ENCODE measurements at regions not wholly inside any gene's neighbourhood (a gene's known extent, or its start where the extent isn't known, plus 50 kb on each side); places are given as distances from the start of the nearest gene placed in this dataset.
A peak's percentile ranks its signal among the peaks of the same experiment; 100 is the strongest.

DNA sequence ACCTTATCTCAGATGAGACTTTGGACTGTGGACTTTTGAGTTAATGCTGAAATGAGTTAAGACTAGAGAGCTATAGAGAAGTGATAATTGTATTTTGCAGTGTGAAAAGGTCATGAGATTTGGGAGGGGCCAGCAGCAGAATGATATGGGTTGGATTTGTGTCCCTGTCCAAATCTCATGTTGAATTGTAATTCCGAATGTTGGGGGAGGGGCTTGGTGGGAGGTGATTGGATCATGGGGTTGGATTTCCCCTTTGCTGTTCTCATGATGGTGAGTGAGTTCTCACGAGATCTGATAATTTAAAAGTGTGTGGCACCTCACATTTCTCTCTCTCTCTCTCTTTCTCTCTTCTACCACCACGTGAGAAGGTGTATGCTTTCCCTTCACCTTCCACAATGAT, 777.8 kb upstream of the LUZP2 start:
- no peaks in the 10 kb centered on the region for H3K9me3 ChIP-seq (ENCODE audit: low read depth)
- H3K79me2 ChIP-seq (ENCODE audit: insufficient read depth): no peaks in the 10 kb centered on the region
- H3K27me3 ChIP-seq (replicated peaks; ENCODE audit: insufficient read depth): no peaks in the 10 kb centered on the region
- DNase-seq: no peak
- H3K4me1 ChIP-seq (ENCODE audit: insufficient read depth): no peaks in the 10 kb centered on the region
- in situ Hi-C loops (cut with MboI): no loop called here
- no peak overlapping the region for H3K9ac ChIP-seq
- H3K4me2 ChIP-seq (ENCODE audit: unreplicated experiment): no peak overlapping the region
- H3K27ac ChIP-seq: no peak overlapping the region
- H3F3A ChIP-seq (ENCODE audit: insufficient read depth): no peaks in the 10 kb centered on the region
- H3K9me2 ChIP-seq (ENCODE audit: insufficient read depth): no peaks in the 10 kb centered on the region
- no peak overlapping the region for H2AFZ ChIP-seq
- no peak for TF ChIP-seq EZH2phosphoT487 (IDR thresholded peaks at IDR 0.05; ENCODE audit: insufficient read depth, low read depth)
- H4K20me1 ChIP-seq (ENCODE audit: insufficient read depth): no peaks in the 10 kb centered on the region
- H3K4me3 ChIP-seq: no peak overlapping the region
- H3K36me3 ChIP-seq (ENCODE audit: low read depth): no peaks in the 10 kb centered on the region
- WGBS, 2 experiments (ENCODE audit: low coverage in 1 of 2, low lambda C conversion rate in 2 of 2, missing lambda C conversion rate in 2 of 2): 44 to 46% methylated on average over 3 of the region's 3 CpGs

DNA sequence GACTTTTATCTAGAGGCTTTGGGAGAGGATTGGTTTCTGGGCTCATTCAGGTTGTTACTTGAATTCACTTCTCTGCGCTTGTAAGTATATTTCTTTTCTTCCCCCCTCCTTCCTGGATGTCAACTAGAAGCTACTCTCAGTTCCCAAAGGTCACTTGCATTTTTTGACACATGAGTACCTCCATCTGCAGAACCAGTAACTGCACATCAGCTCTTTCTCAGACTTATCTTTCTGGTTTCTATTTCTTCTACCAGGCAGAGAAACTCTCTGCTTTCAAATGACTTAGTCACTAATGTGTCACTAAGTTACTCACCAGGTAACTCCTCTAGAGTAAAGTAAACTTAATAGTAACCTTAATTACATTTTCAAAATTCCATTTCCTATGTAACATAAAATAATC, 773.0 kb upstream of the LUZP2 start:
- H3K4me3 ChIP-seq: no peak overlapping the region
- H3K27me3 ChIP-seq (replicated peaks; ENCODE audit: insufficient read depth): no peaks in the 10 kb centered on the region
- H3F3A ChIP-seq (ENCODE audit: insufficient read depth): no peaks in the 10 kb centered on the region
- no peaks in the 10 kb centered on the region for H3K79me2 ChIP-seq (ENCODE audit: insufficient read depth)
- WGBS, 2 experiments (ENCODE audit: low coverage in 1 of 2, low lambda C conversion rate in 2 of 2, missing lambda C conversion rate in 2 of 2): 85 to 95% methylated on average over 1 of the region's 1 CpG
- H4K20me1 ChIP-seq (ENCODE audit: insufficient read depth): no peaks in the 10 kb centered on the region
- H3K9me2 ChIP-seq (ENCODE audit: insufficient read depth): no peaks in the 10 kb centered on the region
- H3K4me1 ChIP-seq (ENCODE audit: insufficient read depth): peaks cover 6% of the 10 kb centered on the region; the same call in 1 of the 2 replicates
- TF ChIP-seq EZH2 (IDR thresholded peaks at IDR 0.05; ENCODE audit: insufficient read depth, poor library complexity, severe bottlenecking) (no peak), EZH2phosphoT487 (IDR thresholded peaks at IDR 0.05; ENCODE audit: insufficient read depth, low read depth) (no peak)
- H3K9me3 ChIP-seq (ENCODE audit: low read depth): no peaks in the 10 kb centered on the region
- DNase-seq: peak; percentile 24
- in situ Hi-C loops (cut with MboI): no loop called here
- no peaks in the 10 kb centered on the region for H3K36me3 ChIP-seq (ENCODE audit: low read depth)
- H3K4me2 ChIP-seq (ENCODE audit: unreplicated experiment): no peak overlapping the region
- no peak overlapping the region for H2AFZ ChIP-seq
- no peak overlapping the region for H3K9ac ChIP-seq
- no peak overlapping the region for H3K27ac ChIP-seq

DNA sequence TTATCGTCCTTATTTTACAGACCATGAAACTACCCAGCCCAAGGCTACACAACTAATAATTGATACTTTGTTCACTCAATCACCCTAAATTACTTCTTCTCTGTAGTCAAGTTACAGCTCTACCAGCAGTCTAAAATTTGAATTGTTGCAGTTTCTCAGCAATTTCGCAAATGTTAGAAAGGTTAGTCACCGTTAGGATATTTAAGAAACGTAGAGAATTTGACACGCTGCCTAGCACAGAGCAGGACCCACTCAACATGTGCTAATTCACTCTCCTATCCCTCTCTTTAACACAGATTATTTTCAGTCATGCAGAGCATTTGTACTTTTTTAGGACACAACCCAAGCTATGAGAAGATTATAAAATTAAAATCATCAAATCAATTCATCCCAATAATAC, 771.1 kb upstream of the LUZP2 start:
- DNase-seq: peak; percentile 44
- no peaks in the 10 kb centered on the region for H3K9me2 ChIP-seq (ENCODE audit: insufficient read depth)
- H2AFZ ChIP-seq: no peak overlapping the region
- no peaks in the 10 kb centered on the region for H3F3A ChIP-seq (ENCODE audit: insufficient read depth)
- H3K79me2 ChIP-seq (ENCODE audit: insufficient read depth): no peaks in the 10 kb centered on the region
- no peak overlapping the region for H3K4me2 ChIP-seq (ENCODE audit: unreplicated experiment)
- H3K4me1 ChIP-seq (ENCODE audit: insufficient read depth): peaks cover 6% of the 10 kb centered on the region; the same call in 1 of the 2 replicates
- no peak overlapping the region for H3K27ac ChIP-seq
- no peak for TF ChIP-seq EZH2phosphoT487 (IDR thresholded peaks at IDR 0.05; ENCODE audit: insufficient read depth, low read depth)
- TF ChIP-seq EZH2 (IDR thresholded peaks at IDR 0.05; ENCODE audit: insufficient read depth, poor library complexity, severe bottlenecking): no peak
- in situ Hi-C loops (cut with MboI): no loop called here
- H3K27me3 ChIP-seq (replicated peaks; ENCODE audit: insufficient read depth): no peaks in the 10 kb centered on the region
- no peaks in the 10 kb centered on the region for H4K20me1 ChIP-seq (ENCODE audit: insufficient read depth)
- WGBS, 2 experiments (ENCODE audit: low coverage in 1 of 2, low lambda C conversion rate in 2 of 2, missing lambda C conversion rate in 2 of 2): 73 to 75% methylated on average over 5 of the region's 5 CpGs
- no peaks in the 10 kb centered on the region for H3K9me3 ChIP-seq (ENCODE audit: low read depth)
- H3K36me3 ChIP-seq (ENCODE audit: low read depth): no peaks in the 10 kb centered on the region
- no peak overlapping the region for H3K9ac ChIP-seq
- H3K4me3 ChIP-seq: no peak overlapping the region

DNA sequence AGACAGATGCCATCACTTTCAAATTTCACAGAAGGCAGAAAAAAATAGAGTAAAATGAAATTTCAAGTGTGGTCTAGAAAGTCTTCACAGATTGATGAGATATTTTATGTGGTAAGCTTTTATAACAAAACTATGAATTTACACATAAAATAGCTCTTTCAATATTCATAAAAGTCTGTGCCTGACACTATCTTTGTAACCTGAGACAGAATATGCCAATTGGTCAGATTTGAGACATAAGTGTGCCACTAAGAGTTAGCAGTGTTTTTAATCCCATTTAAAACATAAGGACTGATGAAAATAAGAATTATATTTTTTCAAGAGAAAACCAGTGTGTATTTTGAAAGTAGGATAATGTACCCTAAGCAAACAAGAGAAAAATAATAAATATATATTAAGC, 769.5 kb upstream of the LUZP2 start:
- no peak overlapping the region for H3K9ac ChIP-seq
- no peaks in the 10 kb centered on the region for H4K20me1 ChIP-seq (ENCODE audit: insufficient read depth)
- no peak overlapping the region for H3K4me2 ChIP-seq (ENCODE audit: unreplicated experiment)
- no peak overlapping the region for H2AFZ ChIP-seq
- TF ChIP-seq EZH2 (IDR thresholded peaks at IDR 0.05; ENCODE audit: insufficient read depth, poor library complexity, severe bottlenecking) (no peak), EZH2phosphoT487 (IDR thresholded peaks at IDR 0.05; ENCODE audit: insufficient read depth, low read depth) (no peak)
- H3K27ac ChIP-seq: no peak overlapping the region
- peaks cover 6% of the 10 kb centered on the region; the same call in 1 of the 2 replicates for H3K4me1 ChIP-seq (ENCODE audit: insufficient read depth)
- no peaks in the 10 kb centered on the region for H3K36me3 ChIP-seq (ENCODE audit: low read depth)
- H3F3A ChIP-seq (ENCODE audit: insufficient read depth): no peaks in the 10 kb centered on the region
- H3K9me3 ChIP-seq (ENCODE audit: low read depth): no peaks in the 10 kb centered on the region
- in situ Hi-C loops (cut with MboI): no loop called here
- no peak overlapping the region for H3K4me3 ChIP-seq
- H3K79me2 ChIP-seq (ENCODE audit: insufficient read depth): no peaks in the 10 kb centered on the region
- DNase-seq: no peak
- no peaks in the 10 kb centered on the region for H3K9me2 ChIP-seq (ENCODE audit: insufficient read depth)
- no peaks in the 10 kb centered on the region for H3K27me3 ChIP-seq (replicated peaks; ENCODE audit: insufficient read depth)

DNA sequence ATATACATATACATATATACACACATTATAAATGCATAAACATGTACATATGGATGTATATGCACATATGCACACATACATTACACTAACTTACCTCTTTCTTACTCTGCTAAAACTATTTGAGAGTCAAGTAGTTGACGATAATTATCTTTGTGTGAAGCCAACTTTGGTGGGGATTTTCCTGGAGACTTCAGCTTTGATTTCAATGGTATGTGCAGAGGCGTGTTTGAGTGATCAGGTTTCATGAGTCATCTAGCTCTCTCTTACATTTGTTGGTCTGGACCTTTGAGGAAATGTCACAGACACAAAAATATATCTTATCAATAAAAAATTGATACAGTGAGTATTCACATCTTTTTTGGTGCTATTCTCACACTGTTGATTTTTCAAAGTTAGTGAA, 769.1 kb upstream of the LUZP2 start:
- Histone ChIP-seq H3K4me3 (no peak overlapping the region), H2AFZ (no peak overlapping the region), H3K4me1 (ENCODE audit: insufficient read depth) (peaks cover 6% of the 10 kb centered on the region; the same call in 1 of the 2 replicates), H3K9me2 (ENCODE audit: insufficient read depth) (no peaks in the 10 kb centered on the region), H3K9ac (no peak overlapping the region), H3F3A (ENCODE audit: insufficient read depth) (no peaks in the 10 kb centered on the region), H3K4me2 (ENCODE audit: unreplicated experiment) (peak overlapping the region; percentile 7), H3K79me2 (ENCODE audit: insufficient read depth) (no peaks in the 10 kb centered on the region), H3K27me3 (replicated peaks; ENCODE audit: insufficient read depth) (no peaks in the 10 kb centered on the region), H4K20me1 (ENCODE audit: insufficient read depth) (no peaks in the 10 kb centered on the region), H3K27ac (no peak overlapping the region), H3K36me3 (ENCODE audit: low read depth) (no peaks in the 10 kb centered on the region), H3K9me3 (ENCODE audit: low read depth) (no peaks in the 10 kb centered on the region)
- peak; percentile 33 for DNase-seq
- in situ Hi-C loops (cut with MboI): no loop called here
- WGBS, 2 experiments (ENCODE audit: low coverage in 1 of 2, low lambda C conversion rate in 2 of 2, missing lambda C conversion rate in 2 of 2): 51 to 52% methylated on average over 2 of the region's 2 CpGs
- TF ChIP-seq EZH2 (IDR thresholded peaks at IDR 0.05; ENCODE audit: insufficient read depth, poor library complexity, severe bottlenecking): no peak
- TF ChIP-seq EZH2phosphoT487 (IDR thresholded peaks at IDR 0.05; ENCODE audit: insufficient read depth, low read depth): no peak

Data from GM23248 (cell line).